HCT116 (cell line): ENCODE measurements at regions not wholly inside any gene's neighbourhood (a gene's known extent, or its start where the extent isn't known, plus 50 kb on each side); places are given as distances from the start of the nearest gene placed in this dataset.

Source experiments
- ATAC-seq: fragments of 200-7000 bp; cut with Tn5 transposase; 2 replicates; pipeline ENCODE4 v1.9.1; 2020; ENCODE audit warnings: mild to moderate bottlenecking, moderate library complexity
- BruUV-seq: library from RNA; stranded (reverse); fragments of 400-500 nt; replicated peaks from 2 replicates; lab custom pipeline; 2021; lab: Mats Ljungman, UMichigan
- CTCF ChIA-PET: fragments of 300-600 bp; sonication (Branson Sonifier 250); formaldehyde crosslinking; loops from one replicate; lab custom pipeline; 2021; ENCODE audit warnings: antibody characterized with exemption; lab: Charles Lee
- POLR2A ChIA-PET: fragments of 300-600, 350-600 bp; sonication (Branson Sonifier 250); formaldehyde crosslinking; loops from one replicate; lab custom pipeline; 2021; ENCODE audit warnings: antibody characterized with exemption; lab: Charles Lee
- RAD21 ChIA-PET, 2 experiments: fragments of 300-600 bp; sonication (Branson Sonifier 250); formaldehyde crosslinking; loops; one replicate each; lab custom pipeline; 2023; ENCODE audit warnings: low total read pairs in 2 of 2; ENCODE audit not compliant: uncharacterized antibody in 2 of 2, unreplicated experiment in 2 of 2, low non-redundant PET in 1 of 2; lab: Charles Lee
- DNase-seq: peaks from one replicate; pipeline ENCODE4 v3.0.0-alpha.2; 2010; ENCODE audit warnings: low read depth, low spot score
- H2AFZ ChIP-seq: fragments of 200-600 bp; shearing (Covaris generic), sonication (generic); 2 replicates; pipeline ENCODE4 v1.6.1; 2017; ENCODE audit warnings: low read depth, mixed run types, mixed read lengths, antibody characterized with exemption, low read length; ENCODE audit not compliant: poor library complexity, severe bottlenecking
- H3K27ac ChIP-seq: 2 replicates; pipeline ENCODE4 v1.5.1; 2012; ENCODE audit warnings: low read depth, low read length
- H3K27me3 ChIP-seq: fragments of 200-600 bp; sonication (generic); 2 replicates; pipeline ENCODE4 v1.6.1; 2016; ENCODE audit warnings: mixed run types, low read length, mixed read lengths; ENCODE audit not compliant: insufficient read depth
- H3K36me3 ChIP-seq, 2 experiments: fragments of 200-500 bp in 1 of 2; fragments of 200-600 bp in 1 of 2; sonication (Bioruptor generic) in 1 of 2; sonication (generic) in 1 of 2; 2 replicates each; pipeline versions ENCODE4 v1.5.1 to v1.6.1; 2014 to 2016; ENCODE audit warnings: low read length in 2 of 2, inconsistent platforms in 1 of 2, mixed read lengths in 1 of 2, mixed run types in 1 of 2; ENCODE audit not compliant: insufficient read depth in 2 of 2, control insufficient read depth in 1 of 2
- H3K4me1 ChIP-seq, 2 experiments: fragments of 200-600 bp in 1 of 2; sonication (generic) in 1 of 2; 2 replicates each; pipeline versions ENCODE4 v1.5.1 to v1.6.1; 2012 to 2017; ENCODE audit warnings: low read length in 2 of 2, inconsistent platforms in 1 of 2, mild to moderate bottlenecking in 1 of 2, mixed read lengths in 1 of 2, mixed run types in 1 of 2, moderate library complexity in 1 of 2; ENCODE audit not compliant: insufficient read depth in 2 of 2, control insufficient read depth in 1 of 2
- H3K4me2 ChIP-seq: fragments of 200-600 bp; sonication (generic); 2 replicates; pipeline ENCODE4 v1.6.1; 2017; ENCODE audit warnings: mixed run types, low read length, mixed read lengths
- H3K4me3 ChIP-seq, 2 experiments: fragments of 200-600 bp in 1 of 2; sonication (generic) in 1 of 2; replicated peaks in 1 of 2; 2 replicates each; pipeline ENCODE4 v1.5.1; 2011 to 2016; ENCODE audit warnings: low read length in 2 of 2, control low read depth in 1 of 2, low read depth in 1 of 2, mild to moderate bottlenecking in 1 of 2, mixed read lengths in 1 of 2, mixed run types in 1 of 2
- H3K79me2 ChIP-seq: fragments of 200-600 bp; sonication (generic); 2 replicates; pipeline ENCODE4 v1.6.1; 2017; ENCODE audit warnings: mild to moderate bottlenecking, mixed run types, low read length, moderate library complexity, mixed read lengths; ENCODE audit not compliant: insufficient read depth
- H3K9ac ChIP-seq: fragments of 200-600 bp; sonication (generic); 2 replicates; pipeline ENCODE4 v1.6.1; 2016; ENCODE audit warnings: low read length, mixed read lengths
- H3K9me2 ChIP-seq: fragments of 200-600 bp; sonication (generic), shearing (Covaris generic); 2 replicates; pipeline ENCODE4 v1.6.1; 2017; ENCODE audit warnings: mixed run types, mild to moderate bottlenecking, moderate library complexity; ENCODE audit not compliant: insufficient read depth
- H3K9me3 ChIP-seq, 2 experiments: fragments of 200-500 bp in 1 of 2; fragments of 200-600 bp in 1 of 2; sonication (Bioruptor generic) in 1 of 2; sonication (generic) in 1 of 2; 2 replicates each; pipeline ENCODE4 v1.6.1; 2014 to 2017; ENCODE audit warnings: low read length in 2 of 2, mixed read lengths in 2 of 2, inconsistent platforms in 1 of 2, low read depth in 1 of 2, mild to moderate bottlenecking in 1 of 2, mixed run types in 1 of 2, moderate library complexity in 1 of 2; ENCODE audit not compliant: control insufficient read depth in 1 of 2, insufficient read depth in 1 of 2
- H4K20me1 ChIP-seq: fragments of 200-600 bp; sonication (generic), shearing (Covaris generic); 2 replicates; pipeline ENCODE4 v1.6.1; 2017; ENCODE audit warnings: mixed run types, mild to moderate bottlenecking, moderate library complexity; ENCODE audit not compliant: insufficient read depth
- EGR1 ChIP-seq: IDR thresholded peaks from 2 replicates; pipeline ENCODE4 v1.6.1; 2012; ENCODE audit warnings: low read depth
- EZH2 ChIP-seq: fragments of 200-600 bp; sonication (generic); IDR thresholded peaks from 2 replicates; pipeline ENCODE4 v1.6.1; 2017; ENCODE audit warnings: antibody characterized with exemption, mixed run types
- FOSL1 ChIP-seq: IDR thresholded peaks from 2 replicates; pipeline ENCODE4 v1.6.1; 2012; ENCODE audit warnings: low read depth
- JUND ChIP-seq: IDR thresholded peaks from 2 replicates; pipeline ENCODE4 v1.6.1; 2012
- POLR2A ChIP-seq: IDR thresholded peaks from 2 replicates; pipeline ENCODE4 v1.7.0; 2011; ENCODE audit warnings: borderline replicate concordance; ENCODE audit not compliant: insufficient read depth, insufficient read length; ENCODE audit errors: extremely low read depth
- POLR2AphosphoS5 ChIP-seq: IDR thresholded peaks from 2 replicates; pipeline ENCODE4 v1.6.1; 2011; ENCODE audit warnings: mild to moderate bottlenecking, low read depth, low read length, moderate library complexity
- RAD21 ChIP-seq: IDR thresholded peaks from 2 replicates; pipeline ENCODE4 v1.6.1; 2012; ENCODE audit warnings: low read depth, mild to moderate bottlenecking
- SIN3A ChIP-seq: IDR thresholded peaks from 2 replicates; pipeline ENCODE4 v1.6.1; 2012; ENCODE audit warnings: low read depth
- TCF7L2 ChIP-seq: IDR thresholded peaks from 2 replicates; pipeline ENCODE4 v1.7.0; 2011; ENCODE audit warnings: borderline replicate concordance, inconsistent platforms; ENCODE audit not compliant: insufficient read depth, insufficient read length; ENCODE audit errors: extremely low read depth
- ZNF274 ChIP-seq: fragments of 200-500 bp; sonication (Bioruptor generic); IDR thresholded peaks from 2 replicates; pipeline ENCODE4 v1.6.1; 2014; ENCODE audit warnings: mild to moderate bottlenecking, low read depth, low read length, inconsistent platforms
- intact Hi-C: fragments of 100-400 bp; cut with micrococcal nuclease; formaldehyde crosslinking; loops from 2 replicates; pipeline ENCODE4 v1.10.0; 2022
- TF ChIP-seq, protein P1 (sequence below): IDR thresholded peaks from 2 replicates; pipeline ENCODE4 v1.6.1; 2012; ENCODE audit warnings: low read depth
- TF ChIP-seq, protein P2 (sequence below): IDR thresholded peaks from 2 replicates; pipeline ENCODE4 v1.6.1; 2012
- TF ChIP-seq, protein P3 (sequence below): IDR thresholded peaks from 2 replicates; pipeline ENCODE4 v1.6.1; 2011; ENCODE audit warnings: mild to moderate bottlenecking, low read length, moderate library complexity; ENCODE audit not compliant: insufficient replicate concordance; ENCODE audit errors: extremely low read depth
- TF ChIP-seq, protein P4 (sequence below): IDR thresholded peaks from 2 replicates; pipeline ENCODE4 v1.6.1; 2012

DNA sequence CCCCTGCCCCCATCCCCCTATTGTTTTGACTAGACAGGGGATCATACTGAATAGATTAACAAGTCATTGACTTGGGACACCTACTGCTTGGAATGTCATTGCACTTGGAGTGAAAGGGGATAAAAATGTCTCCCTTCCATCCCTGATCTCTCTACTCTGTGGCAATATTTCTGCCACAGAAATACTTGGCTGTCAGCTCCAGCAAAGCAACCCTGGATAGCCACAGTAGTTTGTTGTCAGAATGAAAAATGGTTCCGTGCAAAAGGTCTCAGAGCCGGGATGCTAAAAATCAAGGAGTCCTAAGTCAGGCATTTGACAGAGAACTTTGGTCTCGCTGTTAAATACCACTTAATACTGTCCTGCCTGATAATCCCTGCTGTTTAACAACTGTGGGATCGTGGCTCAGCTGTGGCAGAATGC is 722.0 kb upstream of the SOX9 start:
- Histone ChIP-seq H3K4me3 (no peak overlapping the region), H3K9me2 (no peaks in the 10 kb centered on the region), H3K4me1 (peaks cover 0 to 13% of the 10 kb centered on the region in 2 experiments; a peak in 2 of 4 replicates), H3K9ac (no peak overlapping the region), H2AFZ (no peak overlapping the region), H3K27me3 (no peaks in the 10 kb centered on the region), H3K9me3 (no peaks in the 10 kb centered on the region), H3K36me3 (no peaks in the 10 kb centered on the region), H3K79me2 (no peaks in the 10 kb centered on the region), H3K4me2 (no peak overlapping the region), H4K20me1 (no peaks in the 10 kb centered on the region), H3K27ac (no peak overlapping the region)
- ATAC-seq (no peak), DNase-seq (no peak)
- CTCF ChIA-PET: no interaction called here
- POLR2A ChIA-PET: no interaction called here
- RAD21 ChIA-PET: no interaction called here
- TF ChIP-seq POLR2AphosphoS5 (no peak), FOSL1 (no peak), TCF7L2 (no peak), RAD21 (no peak), EGR1 (no peak), ZNF274 (no peak), EZH2 (no peak), POLR2A (no peak), JUND (no peak), SIN3A (no peak)
- TF ChIP-seq, protein P1, sequence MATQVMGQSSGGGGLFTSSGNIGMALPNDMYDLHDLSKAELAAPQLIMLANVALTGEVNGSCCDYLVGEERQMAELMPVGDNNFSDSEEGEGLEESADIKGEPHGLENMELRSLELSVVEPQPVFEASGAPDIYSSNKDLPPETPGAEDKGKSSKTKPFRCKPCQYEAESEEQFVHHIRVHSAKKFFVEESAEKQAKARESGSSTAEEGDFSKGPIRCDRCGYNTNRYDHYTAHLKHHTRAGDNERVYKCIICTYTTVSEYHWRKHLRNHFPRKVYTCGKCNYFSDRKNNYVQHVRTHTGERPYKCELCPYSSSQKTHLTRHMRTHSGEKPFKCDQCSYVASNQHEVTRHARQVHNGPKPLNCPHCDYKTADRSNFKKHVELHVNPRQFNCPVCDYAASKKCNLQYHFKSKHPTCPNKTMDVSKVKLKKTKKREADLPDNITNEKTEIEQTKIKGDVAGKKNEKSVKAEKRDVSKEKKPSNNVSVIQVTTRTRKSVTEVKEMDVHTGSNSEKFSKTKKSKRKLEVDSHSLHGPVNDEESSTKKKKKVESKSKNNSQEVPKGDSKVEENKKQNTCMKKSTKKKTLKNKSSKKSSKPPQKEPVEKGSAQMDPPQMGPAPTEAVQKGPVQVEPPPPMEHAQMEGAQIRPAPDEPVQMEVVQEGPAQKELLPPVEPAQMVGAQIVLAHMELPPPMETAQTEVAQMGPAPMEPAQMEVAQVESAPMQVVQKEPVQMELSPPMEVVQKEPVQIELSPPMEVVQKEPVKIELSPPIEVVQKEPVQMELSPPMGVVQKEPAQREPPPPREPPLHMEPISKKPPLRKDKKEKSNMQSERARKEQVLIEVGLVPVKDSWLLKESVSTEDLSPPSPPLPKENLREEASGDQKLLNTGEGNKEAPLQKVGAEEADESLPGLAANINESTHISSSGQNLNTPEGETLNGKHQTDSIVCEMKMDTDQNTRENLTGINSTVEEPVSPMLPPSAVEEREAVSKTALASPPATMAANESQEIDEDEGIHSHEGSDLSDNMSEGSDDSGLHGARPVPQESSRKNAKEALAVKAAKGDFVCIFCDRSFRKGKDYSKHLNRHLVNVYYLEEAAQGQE: no peak
- TF ChIP-seq, protein P2, sequence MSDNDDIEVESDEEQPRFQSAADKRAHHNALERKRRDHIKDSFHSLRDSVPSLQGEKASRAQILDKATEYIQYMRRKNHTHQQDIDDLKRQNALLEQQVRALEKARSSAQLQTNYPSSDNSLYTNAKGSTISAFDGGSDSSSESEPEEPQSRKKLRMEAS: no peak
- TF ChIP-seq, protein P3, sequence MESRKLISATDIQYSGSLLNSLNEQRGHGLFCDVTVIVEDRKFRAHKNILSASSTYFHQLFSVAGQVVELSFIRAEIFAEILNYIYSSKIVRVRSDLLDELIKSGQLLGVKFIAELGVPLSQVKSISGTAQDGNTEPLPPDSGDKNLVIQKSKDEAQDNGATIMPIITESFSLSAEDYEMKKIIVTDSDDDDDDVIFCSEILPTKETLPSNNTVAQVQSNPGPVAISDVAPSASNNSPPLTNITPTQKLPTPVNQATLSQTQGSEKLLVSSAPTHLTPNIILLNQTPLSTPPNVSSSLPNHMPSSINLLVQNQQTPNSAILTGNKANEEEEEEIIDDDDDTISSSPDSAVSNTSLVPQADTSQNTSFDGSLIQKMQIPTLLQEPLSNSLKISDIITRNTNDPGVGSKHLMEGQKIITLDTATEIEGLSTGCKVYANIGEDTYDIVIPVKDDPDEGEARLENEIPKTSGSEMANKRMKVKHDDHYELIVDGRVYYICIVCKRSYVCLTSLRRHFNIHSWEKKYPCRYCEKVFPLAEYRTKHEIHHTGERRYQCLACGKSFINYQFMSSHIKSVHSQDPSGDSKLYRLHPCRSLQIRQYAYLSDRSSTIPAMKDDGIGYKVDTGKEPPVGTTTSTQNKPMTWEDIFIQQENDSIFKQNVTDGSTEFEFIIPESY: no peak
- TF ChIP-seq, protein P4, sequence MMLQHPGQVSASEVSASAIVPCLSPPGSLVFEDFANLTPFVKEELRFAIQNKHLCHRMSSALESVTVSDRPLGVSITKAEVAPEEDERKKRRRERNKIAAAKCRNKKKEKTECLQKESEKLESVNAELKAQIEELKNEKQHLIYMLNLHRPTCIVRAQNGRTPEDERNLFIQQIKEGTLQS: no peak
- BruUV-seq: no TSS peak
- intact Hi-C loops: loop anchor here (10.0 kb wide), 1 partner anchor 506 kb away; no protein-coding TSS in a partner anchor
